Kidney (tissue), 13 donors: ENCODE measurements at regions not wholly inside any gene's neighbourhood (a gene's known extent, or its start where the extent isn't known, plus 50 kb on each side); places are given as distances from the start of the nearest gene placed in this dataset.

Experiments
- DNase-seq, 5 donors: peaks; one replicate each; pipeline ENCODE4 v3.0.0-alpha.2; 2013 to 2020
- FAIRE-seq: peaks from 2 replicates; lab custom pipeline; 2012; peaks lifted over from hg19 to GRCh38; lab: Jason Lieb, UNC
- H3K27ac ChIP-seq, 2 donors: one replicate each; pipeline ENCODE4 v1.7.0; 2013; ENCODE audit warnings: low read depth in 2 of 2, low read length in 2 of 2, inconsistent platforms in 1 of 2
- H3K27me3 ChIP-seq: one replicate; pipeline ENCODE4 v1.7.1; 2013; ENCODE audit warnings: low read length, inconsistent platforms; ENCODE audit not compliant: control insufficient read depth, insufficient read depth
- H3K36me3 ChIP-seq, 3 donors: one replicate each; pipeline versions ENCODE4 v1.7.0 to v1.7.1; 2013; ENCODE audit warnings: low read length in 3 of 3, control low read depth in 1 of 3, inconsistent platforms in 1 of 3; ENCODE audit not compliant: insufficient read depth in 3 of 3, control insufficient read depth in 2 of 3
- H3K4me1 ChIP-seq, 3 donors: one replicate each; pipeline versions ENCODE4 v1.7.0 to v1.7.1; 2013; ENCODE audit warnings: low read length in 3 of 3, inconsistent platforms in 1 of 3, low read depth in 1 of 3; ENCODE audit not compliant: control insufficient read depth in 2 of 3, insufficient read depth in 2 of 3
- H3K4me3 ChIP-seq, 3 donors: one replicate each; pipeline versions ENCODE4 v1.7.0 to v1.8.1; 2013; ENCODE audit warnings: low read length in 3 of 3, control low read depth in 1 of 3, inconsistent platforms in 1 of 3
- H3K9ac ChIP-seq, 3 donors: one replicate each; pipeline versions ENCODE4 v1.7.0 to v1.7.1; 2013; ENCODE audit warnings: low read length in 3 of 3, control low read depth in 1 of 3, inconsistent platforms in 1 of 3
- H3K9me3 ChIP-seq, 3 donors: one replicate each; pipeline versions ENCODE4 v1.7.0 to v1.7.1; 2013; ENCODE audit warnings: low read length in 3 of 3, control low read depth in 1 of 3, inconsistent platforms in 1 of 3; ENCODE audit not compliant: control insufficient read depth in 2 of 3, insufficient read depth in 1 of 3
- intact Hi-C: fragments of 100-400 bp; cut with DNase I; formaldehyde crosslinking; loops from one replicate; pipeline ENCODE4 v1.11.1; 2022
- TF ChIP-seq, protein P1 (sequence below): IDR thresholded peaks from 3 replicates; pipeline ENCODE4 v1.5.1; 2012; ENCODE audit warnings: mild to moderate bottlenecking, moderate library complexity, borderline replicate concordance; ENCODE audit not compliant: insufficient read depth; ENCODE audit errors: extremely low read depth
- donor health status: control.
- donor health status: control.
- donor health status: control.
- donor health status: control.
- donor health status: control.
- donor health status: DM: yes; HTN: yes; CAD: no.
- donor health status: Normal renal cell carcinoma (clear cell type).

GRCh38 chr20:41889844-41890224, 271.7 kb upstream of the CHD6 start:
- TF ChIP-seq, protein P1, sequence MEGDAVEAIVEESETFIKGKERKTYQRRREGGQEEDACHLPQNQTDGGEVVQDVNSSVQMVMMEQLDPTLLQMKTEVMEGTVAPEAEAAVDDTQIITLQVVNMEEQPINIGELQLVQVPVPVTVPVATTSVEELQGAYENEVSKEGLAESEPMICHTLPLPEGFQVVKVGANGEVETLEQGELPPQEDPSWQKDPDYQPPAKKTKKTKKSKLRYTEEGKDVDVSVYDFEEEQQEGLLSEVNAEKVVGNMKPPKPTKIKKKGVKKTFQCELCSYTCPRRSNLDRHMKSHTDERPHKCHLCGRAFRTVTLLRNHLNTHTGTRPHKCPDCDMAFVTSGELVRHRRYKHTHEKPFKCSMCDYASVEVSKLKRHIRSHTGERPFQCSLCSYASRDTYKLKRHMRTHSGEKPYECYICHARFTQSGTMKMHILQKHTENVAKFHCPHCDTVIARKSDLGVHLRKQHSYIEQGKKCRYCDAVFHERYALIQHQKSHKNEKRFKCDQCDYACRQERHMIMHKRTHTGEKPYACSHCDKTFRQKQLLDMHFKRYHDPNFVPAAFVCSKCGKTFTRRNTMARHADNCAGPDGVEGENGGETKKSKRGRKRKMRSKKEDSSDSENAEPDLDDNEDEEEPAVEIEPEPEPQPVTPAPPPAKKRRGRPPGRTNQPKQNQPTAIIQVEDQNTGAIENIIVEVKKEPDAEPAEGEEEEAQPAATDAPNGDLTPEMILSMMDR, result no peak
- DNase-seq (peak in 1 of 5 donors; percentile 16), FAIRE-seq (no peak)
- no peaks in the 10 kb centered on the region for H3K36me3 ChIP-seq
- H3K9ac ChIP-seq, result no peak overlapping the region
- no peaks in the 10 kb centered on the region for H3K27me3 ChIP-seq
- no peak overlapping the region for H3K4me3 ChIP-seq
- no peaks in the 10 kb centered on the region for H3K4me1 ChIP-seq
- intact Hi-C loops, result no loop called here
- H3K9me3 ChIP-seq, result no peaks in the 10 kb centered on the region
- H3K27ac ChIP-seq, result no peak overlapping the region

- Histone ChIP-seq H3K9me3 (no peaks in the 10 kb centered on the region), H3K27ac (no peak overlapping the region), H3K36me3 (no peaks in the 10 kb centered on the region), H3K4me1 (no peaks in the 10 kb centered on the region), H3K9ac (no peak overlapping the region), H3K27me3 (no peaks in the 10 kb centered on the region), H3K4me3 (no peak overlapping the region)
- intact Hi-C loops, result no loop called here
- TF ChIP-seq, protein P1, result peak; percentile 10
- peak in 1 of 5 donors; percentile 35 for DNase-seq
- FAIRE-seq, result no peak
Measured at GRCh38 chr20:41889126-41889843, 271.1 kb upstream of the CHD6 start.

DNA sequence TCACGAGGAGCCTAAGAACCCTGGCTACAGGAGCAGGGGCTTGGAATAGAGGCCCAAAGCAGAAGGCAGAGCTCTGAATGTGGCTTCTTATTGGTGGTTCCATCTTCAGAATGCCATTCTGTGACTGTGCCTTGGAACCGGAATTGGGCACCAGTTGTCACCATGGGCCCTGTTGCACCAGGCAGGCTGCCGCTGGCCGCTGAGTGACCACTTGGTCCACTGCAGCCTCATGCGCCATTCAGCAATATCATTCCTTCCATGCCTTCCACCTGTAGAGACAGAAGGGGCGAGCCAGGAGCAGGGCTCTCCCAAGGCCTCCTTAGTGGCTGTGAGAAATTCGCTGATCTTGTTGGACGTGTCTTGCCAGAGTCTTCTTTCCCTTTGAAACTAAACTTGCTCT, 270.3 kb upstream of the CHD6 start:
- intact Hi-C loops, result no loop called here
- Histone ChIP-seq H3K27me3 (no peaks in the 10 kb centered on the region), H3K27ac (no peak overlapping the region), H3K4me1 (no peaks in the 10 kb centered on the region), H3K4me3 (no peak overlapping the region), H3K36me3 (no peaks in the 10 kb centered on the region), H3K9me3 (no peaks in the 10 kb centered on the region), H3K9ac (no peak overlapping the region)
- TF ChIP-seq, protein P1, result no peak
- DNase-seq, result no peak
- FAIRE-seq, result no peak

GRCh38 chr20:41887500-41887899, 269.3 kb upstream of the CHD6 start:
- intact Hi-C loops, result no loop called here
- Histone ChIP-seq H3K27me3 (no peaks in the 10 kb centered on the region), H3K9me3 (no peaks in the 10 kb centered on the region), H3K36me3 (no peaks in the 10 kb centered on the region), H3K4me1 (no peaks in the 10 kb centered on the region), H3K9ac (no peak overlapping the region), H3K4me3 (no peak overlapping the region), H3K27ac (no peak overlapping the region)
- FAIRE-seq (no peak), DNase-seq (no peak)
- TF ChIP-seq, protein P1, result no peak
